Vagina (tissue), 2 donors: ENCODE measurements at regions not wholly inside any gene's neighbourhood (a gene's known extent, or its start where the extent isn't known, plus 50 kb on each side); places are given as distances from the start of the nearest gene placed in this dataset.

Experiments
- POLR2A ChIP-seq, 2 donors: fragments of 450-650 bp; IDR thresholded peaks; one replicate each; pipeline ENCODE4 v1.6.1; 2017; ENCODE audit warnings: antibody characterized with exemption in 2 of 2, mild to moderate bottlenecking in 2 of 2, moderate library complexity in 2 of 2
- TF ChIP-seq, protein P1 (sequence below), 3 experiments: fragments of 450-650 bp in 2 of 3; fragments of 200-600 bp in 1 of 3; sonication (generic) in 1 of 3; IDR thresholded peaks; one replicate each; pipeline ENCODE4 v1.5.1; 2017 to 2019; ENCODE audit warnings: antibody characterized with exemption in 3 of 3, mild to moderate bottlenecking in 2 of 3, moderate library complexity in 2 of 3

DNA sequence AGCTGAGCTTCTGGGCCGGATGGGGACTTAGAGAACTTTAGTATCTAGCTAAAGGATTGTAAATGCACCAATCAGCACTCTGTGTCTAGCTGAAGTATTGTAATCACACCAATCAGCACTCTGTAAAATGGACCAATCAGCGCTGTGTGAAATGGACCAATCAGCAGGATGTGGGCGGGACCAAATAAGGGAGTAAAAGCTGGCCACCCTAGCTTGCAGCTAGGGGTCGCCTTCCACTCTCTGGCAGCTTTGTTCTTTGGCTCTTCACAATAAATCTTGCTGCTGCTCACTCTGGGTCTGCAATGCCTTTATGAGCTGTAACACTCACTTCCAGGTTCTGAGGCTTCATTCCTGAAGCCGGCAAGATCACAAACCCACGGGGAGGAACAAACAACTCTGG lies 354.0 kb downstream of the PRR16 start:
- no peak for TF ChIP-seq POLR2A (IDR thresholded peaks at IDR 0.05)
- TF ChIP-seq, protein P1, sequence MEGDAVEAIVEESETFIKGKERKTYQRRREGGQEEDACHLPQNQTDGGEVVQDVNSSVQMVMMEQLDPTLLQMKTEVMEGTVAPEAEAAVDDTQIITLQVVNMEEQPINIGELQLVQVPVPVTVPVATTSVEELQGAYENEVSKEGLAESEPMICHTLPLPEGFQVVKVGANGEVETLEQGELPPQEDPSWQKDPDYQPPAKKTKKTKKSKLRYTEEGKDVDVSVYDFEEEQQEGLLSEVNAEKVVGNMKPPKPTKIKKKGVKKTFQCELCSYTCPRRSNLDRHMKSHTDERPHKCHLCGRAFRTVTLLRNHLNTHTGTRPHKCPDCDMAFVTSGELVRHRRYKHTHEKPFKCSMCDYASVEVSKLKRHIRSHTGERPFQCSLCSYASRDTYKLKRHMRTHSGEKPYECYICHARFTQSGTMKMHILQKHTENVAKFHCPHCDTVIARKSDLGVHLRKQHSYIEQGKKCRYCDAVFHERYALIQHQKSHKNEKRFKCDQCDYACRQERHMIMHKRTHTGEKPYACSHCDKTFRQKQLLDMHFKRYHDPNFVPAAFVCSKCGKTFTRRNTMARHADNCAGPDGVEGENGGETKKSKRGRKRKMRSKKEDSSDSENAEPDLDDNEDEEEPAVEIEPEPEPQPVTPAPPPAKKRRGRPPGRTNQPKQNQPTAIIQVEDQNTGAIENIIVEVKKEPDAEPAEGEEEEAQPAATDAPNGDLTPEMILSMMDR (IDR thresholded peaks at IDR 0.05), result no peak
